ENCODE measurements at regions not wholly inside any gene's neighbourhood (a gene's known extent, or its start where the extent isn't known, plus 50 kb on each side); places are given as distances from the start of the nearest gene placed in this dataset.
A peak's percentile ranks its signal among the peaks of the same experiment; 100 is the strongest.

DNA sequence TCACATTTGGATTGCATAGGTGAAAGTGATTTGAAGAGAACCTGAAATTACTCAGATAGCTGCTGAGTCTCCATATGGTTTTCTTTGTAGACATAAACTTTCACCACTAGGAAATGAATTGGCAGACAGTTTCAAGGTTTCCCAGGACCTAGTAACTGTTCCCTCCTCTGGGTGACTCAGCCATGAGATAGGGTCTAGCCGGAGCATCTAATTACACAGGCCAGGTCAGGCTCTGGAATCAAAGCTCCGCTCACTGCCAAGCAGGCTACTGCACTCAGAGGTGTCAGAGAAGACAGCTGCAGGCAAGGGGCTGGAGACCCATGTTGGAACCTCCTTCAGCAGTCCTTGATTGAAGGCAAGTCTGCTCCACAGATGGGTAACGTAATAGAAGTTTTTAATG is 429.2 kb downstream of the TNS1 start:
- in situ Hi-C loops (cut with HindIII; ENCODE audit: low pct_ligation_motif_present, low sequenced_read_pairs) = no loop called here
- Histone ChIP-seq H3K27ac (no peak overlapping the region), H3K27me3 (replicated peaks) (no peaks in the 10 kb centered on the region), H3K4me3 (ENCODE audit: low read depth, low read length) (no peak overlapping the region), H3K36me3 (replicated peaks) (no peaks in the 10 kb centered on the region)
- TF ChIP-seq, protein P1, sequence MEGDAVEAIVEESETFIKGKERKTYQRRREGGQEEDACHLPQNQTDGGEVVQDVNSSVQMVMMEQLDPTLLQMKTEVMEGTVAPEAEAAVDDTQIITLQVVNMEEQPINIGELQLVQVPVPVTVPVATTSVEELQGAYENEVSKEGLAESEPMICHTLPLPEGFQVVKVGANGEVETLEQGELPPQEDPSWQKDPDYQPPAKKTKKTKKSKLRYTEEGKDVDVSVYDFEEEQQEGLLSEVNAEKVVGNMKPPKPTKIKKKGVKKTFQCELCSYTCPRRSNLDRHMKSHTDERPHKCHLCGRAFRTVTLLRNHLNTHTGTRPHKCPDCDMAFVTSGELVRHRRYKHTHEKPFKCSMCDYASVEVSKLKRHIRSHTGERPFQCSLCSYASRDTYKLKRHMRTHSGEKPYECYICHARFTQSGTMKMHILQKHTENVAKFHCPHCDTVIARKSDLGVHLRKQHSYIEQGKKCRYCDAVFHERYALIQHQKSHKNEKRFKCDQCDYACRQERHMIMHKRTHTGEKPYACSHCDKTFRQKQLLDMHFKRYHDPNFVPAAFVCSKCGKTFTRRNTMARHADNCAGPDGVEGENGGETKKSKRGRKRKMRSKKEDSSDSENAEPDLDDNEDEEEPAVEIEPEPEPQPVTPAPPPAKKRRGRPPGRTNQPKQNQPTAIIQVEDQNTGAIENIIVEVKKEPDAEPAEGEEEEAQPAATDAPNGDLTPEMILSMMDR (IDR thresholded peaks at IDR 0.05; ENCODE audit: low read depth, low read length, missing control alignments) = peak; percentile 9
- peak; percentile 62 for DNase-seq

DNA sequence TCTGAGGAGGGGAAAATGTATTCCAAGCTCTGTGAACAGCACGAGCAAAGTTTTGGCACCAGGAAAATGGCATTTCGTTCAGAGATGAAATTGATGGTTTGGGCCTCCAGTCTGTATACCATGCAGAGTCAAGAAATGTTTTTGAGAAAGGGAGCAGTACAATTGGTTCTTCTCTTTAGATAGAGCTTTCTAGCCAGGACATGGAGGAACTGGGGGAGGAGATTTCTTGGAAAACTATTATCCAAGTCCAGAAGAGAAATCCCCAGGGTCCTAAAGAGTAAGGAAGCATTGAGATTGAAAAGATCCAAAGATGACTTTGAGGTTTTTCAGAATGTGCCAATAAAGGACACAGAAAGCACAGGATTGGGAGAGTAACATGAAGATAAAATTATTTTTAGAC is 432.4 kb downstream of the TNS1 start:
- Histone ChIP-seq H3K27me3 (replicated peaks) (no peaks in the 10 kb centered on the region), H3K4me3 (ENCODE audit: low read depth, low read length) (no peak overlapping the region), H3K36me3 (replicated peaks) (no peaks in the 10 kb centered on the region), H3K27ac (no peak overlapping the region)
- in situ Hi-C loops (cut with HindIII; ENCODE audit: low pct_ligation_motif_present, low sequenced_read_pairs) = no loop called here
- TF ChIP-seq, protein P1 (IDR thresholded peaks at IDR 0.05; ENCODE audit: low read depth, low read length, missing control alignments) = no peak
- DNase-seq = no peak

DNA sequence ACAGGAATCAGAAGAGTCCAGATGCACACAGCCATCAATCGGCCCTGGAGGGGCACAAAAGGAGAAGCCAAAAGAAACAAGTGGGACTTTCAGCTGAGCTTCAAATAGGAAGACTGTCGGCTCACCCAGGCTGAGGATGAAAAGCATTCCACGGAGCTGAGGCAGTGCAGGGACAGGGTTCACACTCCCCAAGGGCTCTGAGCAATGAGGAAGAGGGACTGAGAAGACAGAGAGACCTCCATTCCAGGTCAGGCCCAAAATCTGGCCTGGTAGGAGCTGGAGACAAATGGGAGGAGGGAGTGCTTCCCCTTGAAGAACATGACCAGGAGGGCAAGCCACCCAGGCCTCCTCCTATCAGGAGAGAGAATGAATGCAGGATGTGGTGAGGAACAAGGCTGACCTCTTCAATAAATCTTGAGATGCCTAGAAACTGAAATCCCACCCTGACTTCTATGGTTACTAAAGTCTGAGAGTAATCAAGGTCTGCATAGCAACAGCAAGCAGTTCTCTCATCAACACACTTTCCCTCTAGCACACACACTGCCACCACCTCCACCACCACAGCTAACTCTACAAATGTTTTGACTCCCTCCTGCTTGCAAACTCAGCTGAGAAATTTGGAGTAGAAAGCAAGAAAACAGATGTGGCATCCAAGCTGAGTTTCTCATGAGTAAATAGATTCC is 434.4 kb downstream of the TNS1 start:
- H3K4me3 ChIP-seq (ENCODE audit: low read depth, low read length) = no peak overlapping the region
- TF ChIP-seq, protein P1 (IDR thresholded peaks at IDR 0.05; ENCODE audit: low read depth, low read length, missing control alignments) = no peak

DNA sequence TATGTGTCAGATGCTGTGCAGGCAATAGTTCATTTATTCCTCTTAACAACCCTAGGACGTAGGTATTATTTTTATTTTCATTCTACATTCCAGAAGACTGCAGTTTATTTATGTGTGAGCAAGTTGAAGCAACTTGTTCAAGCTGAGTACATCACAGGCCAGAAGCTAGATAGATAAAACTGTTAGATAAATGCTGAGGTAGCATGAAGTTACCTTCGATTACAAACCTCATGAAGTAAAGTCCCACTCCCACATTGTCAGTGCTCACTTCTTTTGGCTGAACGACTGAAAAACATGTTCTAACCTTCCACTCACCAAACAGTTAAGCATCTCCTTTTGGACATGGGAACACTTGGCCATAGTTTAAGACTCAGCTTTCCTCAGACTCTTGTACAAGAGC is 439.2 kb downstream of the TNS1 start:
- TF ChIP-seq, protein P1 (IDR thresholded peaks at IDR 0.05; ENCODE audit: low read depth, low read length, missing control alignments) = no peak
- in situ Hi-C loops (cut with HindIII; ENCODE audit: low pct_ligation_motif_present, low sequenced_read_pairs) = no loop called here
- Histone ChIP-seq H3K36me3 (replicated peaks) (no peaks in the 10 kb centered on the region), H3K27ac (no peak overlapping the region), H3K4me3 (ENCODE audit: low read depth, low read length) (no peak overlapping the region), H3K27me3 (replicated peaks) (no peaks in the 10 kb centered on the region)
- no peak for DNase-seq

More for the DNA sequence above, 434.4 kb downstream of the TNS1 start:
- Histone ChIP-seq H3K27me3 (replicated peaks) (no peaks in the 10 kb centered on the region), H3K27ac (no peak overlapping the region), H3K36me3 (replicated peaks) (no peaks in the 10 kb centered on the region)
- no peak for DNase-seq
- in situ Hi-C loops (cut with HindIII; ENCODE audit: low pct_ligation_motif_present, low sequenced_read_pairs) = no loop called here

DNA sequence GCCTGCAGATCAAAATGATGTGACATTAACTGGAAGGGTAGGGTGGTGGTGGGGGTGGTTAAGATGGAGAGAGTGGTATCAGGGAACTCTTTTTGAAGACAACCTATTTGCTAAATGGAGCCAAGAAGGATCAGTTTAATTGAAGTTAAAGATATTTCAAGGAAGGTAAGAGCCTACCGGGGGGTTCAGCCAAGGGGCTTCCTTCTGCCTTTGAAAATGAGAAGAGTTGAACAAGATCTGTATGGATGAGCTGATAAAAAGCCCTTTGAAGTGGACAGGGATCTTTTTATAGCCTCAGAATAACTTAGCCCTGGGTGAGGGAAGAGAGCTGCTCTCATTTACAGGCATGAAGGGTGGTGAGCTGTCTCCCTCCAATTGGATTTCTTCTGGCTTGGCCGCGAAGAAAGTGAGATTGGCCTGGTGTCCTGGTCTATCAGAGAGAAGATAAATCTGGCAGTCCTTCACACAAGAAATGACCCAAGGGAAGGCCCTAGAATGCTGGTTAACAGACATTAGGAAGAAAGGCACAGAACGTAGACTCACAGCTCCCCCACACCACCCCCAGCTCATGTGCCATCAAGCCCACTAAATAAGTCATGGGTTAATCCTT is 439.8 kb downstream of the TNS1 start:
- no peak for DNase-seq
- TF ChIP-seq, protein P1 (IDR thresholded peaks at IDR 0.05; ENCODE audit: low read depth, low read length, missing control alignments) = no peak
- Histone ChIP-seq H3K36me3 (replicated peaks) (no peaks in the 10 kb centered on the region), H3K27me3 (replicated peaks) (no peaks in the 10 kb centered on the region), H3K4me3 (ENCODE audit: low read depth, low read length) (no peak overlapping the region), H3K27ac (no peak overlapping the region)
- in situ Hi-C loops (cut with HindIII; ENCODE audit: low pct_ligation_motif_present, low sequenced_read_pairs) = no loop called here

Measured in brain microvascular endothelial cell (primary cell).